GM23338 (cell line): ENCODE measurements at regions not wholly inside any gene's neighbourhood (a gene's known extent, or its start where the extent isn't known, plus 50 kb on each side); places are given as distances from the start of the nearest gene placed in this dataset.

Source experiments
- ATAC-seq: fragments of 200-7000 bp; cut with Tn5 transposase; 3 replicates; pipeline ENCODE4 v1.9.1; 2020
- DNase-seq: peaks from one replicate; pipeline ENCODE4 v3.0.0-alpha.2; 2015; ENCODE audit warnings: low spot score
- H2AFZ ChIP-seq: fragments of 200-600 bp; sonication (generic); 2 replicates; pipeline ENCODE4 v1.8.0; 2016; ENCODE audit warnings: antibody characterized with exemption, mild to moderate bottlenecking, moderate library complexity
- H3F3A ChIP-seq: fragments of 200-600 bp; sonication (generic); replicated peaks from 2 replicates; pipeline ENCODE4 v1.8.0; 2017; ENCODE audit warnings: antibody characterized with exemption, mixed run types, low read depth
- H3K27ac ChIP-seq: fragments of 200-600 bp; sonication (generic); 2 replicates; pipeline ENCODE4 v1.6.1; 2016; ENCODE audit warnings: low read depth
- H3K27me3 ChIP-seq: fragments of 200-600 bp; sonication (generic); 2 replicates; pipeline ENCODE4 v1.8.0; 2016; ENCODE audit warnings: mild to moderate bottlenecking, mixed run types, moderate library complexity; ENCODE audit not compliant: insufficient read depth
- H3K36me3 ChIP-seq: fragments of 200-600 bp; sonication (generic); 2 replicates; pipeline ENCODE4 v1.8.0; 2016; ENCODE audit warnings: mild to moderate bottlenecking; ENCODE audit not compliant: insufficient read depth
- H3K4me1 ChIP-seq: fragments of 200-600 bp; sonication (generic); 2 replicates; pipeline ENCODE4 v1.8.0; 2016; ENCODE audit warnings: mild to moderate bottlenecking, moderate library complexity; ENCODE audit not compliant: insufficient read depth
- H3K4me2 ChIP-seq: fragments of 200-600 bp; sonication (generic); 2 replicates; pipeline ENCODE4 v1.7.1; 2017; ENCODE audit warnings: mixed run types
- H3K4me3 ChIP-seq: fragments of 200-600 bp; sonication (generic); 2 replicates; pipeline ENCODE4 v1.6.1; 2016; ENCODE audit warnings: mixed run types
- H3K79me2 ChIP-seq: fragments of 200-600 bp; sonication (generic); replicated peaks from 2 replicates; pipeline ENCODE4 v1.8.0; 2017; ENCODE audit warnings: mild to moderate bottlenecking; ENCODE audit not compliant: insufficient read depth
- H3K9me2 ChIP-seq: fragments of 200-600 bp; sonication (generic); 2 replicates; pipeline ENCODE4 v1.8.0; 2017; ENCODE audit not compliant: insufficient read depth
- H4K20me1 ChIP-seq: fragments of 200-600 bp; sonication (generic); replicated peaks from 2 replicates; pipeline ENCODE4 v1.8.0; 2017; ENCODE audit warnings: mild to moderate bottlenecking; ENCODE audit not compliant: insufficient read depth
- H3K27ac Mint-ChIP-seq: 2 replicates; pipeline ENCODE4 v1.8.0; 2020; ENCODE audit warnings: inconsistent platforms, mild to moderate bottlenecking, moderate library complexity, mixed read lengths
- H3K27me3 Mint-ChIP-seq: 3 replicates; pipeline ENCODE4 v1.8.0; 2022; ENCODE audit warnings: low read depth, mild to moderate bottlenecking, moderate library complexity, mixed read lengths, inconsistent platforms; ENCODE audit not compliant: insufficient read depth, poor library complexity
- H3K36me3 Mint-ChIP-seq: 3 replicates; pipeline ENCODE4 v1.8.0; 2021; ENCODE audit warnings: low read depth, mild to moderate bottlenecking, inconsistent platforms, moderate library complexity, mixed read lengths
- H3K4me1 Mint-ChIP-seq: 3 replicates; pipeline ENCODE4 v1.8.0; 2020; ENCODE audit warnings: mild to moderate bottlenecking, inconsistent platforms, mixed read lengths
- H3K4me3 Mint-ChIP-seq: 3 replicates; pipeline ENCODE4 v1.8.0; 2021; ENCODE audit warnings: moderate library complexity, mild to moderate bottlenecking, inconsistent platforms, mixed read lengths
- H3K9me3 Mint-ChIP-seq: 3 replicates; pipeline ENCODE4 v1.8.0; 2020; ENCODE audit warnings: moderate library complexity, mild to moderate bottlenecking, inconsistent platforms, mixed read lengths
- CREB1 ChIP-seq: fragments of 250-450 bp; sonication (Bioruptor Pico); IDR thresholded peaks from 2 replicates; pipeline ENCODE4 v1.5.0; 2020; ENCODE audit warnings: low read depth, mild to moderate bottlenecking, moderate library complexity
- CTCF ChIP-seq, 2 experiments: fragments of 200-600 bp in 1 of 2; sonication (generic) in 1 of 2; conservative IDR thresholded peaks; 2 replicates each; pipeline versions ENCODE4 v1.5.1 to v1.6.1; 2016 to 2017; ENCODE audit warnings: antibody characterized with exemption in 2 of 2, low read depth in 2 of 2, mild to moderate bottlenecking in 2 of 2, moderate library complexity in 1 of 2
- EZH2 ChIP-seq: fragments of 200-600 bp; sonication (generic); IDR thresholded peaks from one replicate; pipeline ENCODE4 v1.8.0; 2017; ENCODE audit warnings: antibody characterized with exemption, mild to moderate bottlenecking, low read depth; ENCODE audit not compliant: unreplicated experiment
- EZH2phosphoT487 ChIP-seq: fragments of 200-600 bp; sonication (generic); IDR thresholded peaks from one replicate; pipeline ENCODE4 v1.8.1; 2018; ENCODE audit warnings: antibody characterized with exemption; ENCODE audit not compliant: unreplicated experiment
- JUNB ChIP-seq: IDR thresholded peaks from one replicate; pipeline ENCODE4 v1.6.1; 2016; ENCODE audit warnings: antibody characterized with exemption; ENCODE audit not compliant: unreplicated experiment
- NANOG ChIP-seq: IDR thresholded peaks from 2 replicates; pipeline ENCODE4 v1.6.1; 2016; ENCODE audit warnings: antibody characterized with exemption, borderline replicate concordance
- POLR2AphosphoS5 ChIP-seq: IDR thresholded peaks from 2 replicates; pipeline ENCODE4 v1.6.1; 2016; ENCODE audit warnings: antibody characterized with exemption, low read depth
- REST ChIP-seq: IDR thresholded peaks from one replicate; pipeline ENCODE4 v1.6.1; 2018; ENCODE audit warnings: antibody characterized with exemption; ENCODE audit not compliant: unreplicated experiment
- ZNF114 ChIP-seq: fragments of 250-450 bp; sonication (Bioruptor Pico); IDR thresholded peaks from 2 replicates; pipeline ENCODE4 v1.5.0; 2020; ENCODE audit warnings: mild to moderate bottlenecking, moderate library complexity
- ZNF331 ChIP-seq: fragments of 250-450 bp; sonication (Bioruptor Pico); IDR thresholded peaks from 2 replicates; pipeline ENCODE4 v1.5.0; 2020; ENCODE audit warnings: low read depth, mild to moderate bottlenecking, moderate library complexity
- TF ChIP-seq, protein P1 (sequence below): fragments of 250-450 bp; sonication (Bioruptor Pico); IDR thresholded peaks from 2 replicates; pipeline ENCODE4 v1.5.0; 2020; ENCODE audit warnings: mild to moderate bottlenecking, moderate library complexity

- Mint-ChIP-seq H3K27ac (no peak overlapping the region), H3K4me1 (no peaks in the 10 kb centered on the region), H3K4me3 (no peak overlapping the region), H3K9me3 (peaks cover 12% of the 10 kb centered on the region), H3K27me3 (no peaks in the 10 kb centered on the region), H3K36me3 (peaks cover 5% of the 10 kb centered on the region)
- no peaks in the 10 kb centered on the region for H3F3A ChIP-seq
- no peaks in the 10 kb centered on the region for H3K36me3 ChIP-seq
- H3K27me3 ChIP-seq = no peaks in the 10 kb centered on the region
- TF ChIP-seq ZNF331 (CRISPR knock-in tag) = no peak
- no peak for TF ChIP-seq POLR2AphosphoS5
- no peak for TF ChIP-seq EZH2phosphoT487
- TF ChIP-seq JUNB = no peak
- TF ChIP-seq CREB1 (CRISPR knock-in tag) = no peak
- no peak for TF ChIP-seq CTCF (conservative IDR thresholded peaks at IDR 0.05; ENCODE audit: low read depth in 2 of 2)
- TF ChIP-seq NANOG = no peak
- TF ChIP-seq ZNF114 (CRISPR knock-in tag) = no peak
- no peak overlapping the region for H3K4me3 ChIP-seq
- no peaks in the 10 kb centered on the region for H3K4me1 ChIP-seq
- ATAC-seq (no peak), DNase-seq (no peak)
- H2AFZ ChIP-seq = no peak overlapping the region
- H3K27ac ChIP-seq = no peak overlapping the region
- no peaks in the 10 kb centered on the region for H3K79me2 ChIP-seq
- no peaks in the 10 kb centered on the region for H4K20me1 ChIP-seq
- no peak overlapping the region for H3K4me2 ChIP-seq
- no peaks in the 10 kb centered on the region for H3K9me2 ChIP-seq
These were observed 640.5 kb downstream of the PLPP3 start for GRCh38 chr1:55938861-55939260.

GRCh38 chr1:55938376-55938850 lies 641.0 kb downstream of the PLPP3 start:
- TF ChIP-seq EZH2 (no peak), REST (no peak), CREB1 (CRISPR knock-in tag) (no peak)
- TF ChIP-seq, protein P1, sequence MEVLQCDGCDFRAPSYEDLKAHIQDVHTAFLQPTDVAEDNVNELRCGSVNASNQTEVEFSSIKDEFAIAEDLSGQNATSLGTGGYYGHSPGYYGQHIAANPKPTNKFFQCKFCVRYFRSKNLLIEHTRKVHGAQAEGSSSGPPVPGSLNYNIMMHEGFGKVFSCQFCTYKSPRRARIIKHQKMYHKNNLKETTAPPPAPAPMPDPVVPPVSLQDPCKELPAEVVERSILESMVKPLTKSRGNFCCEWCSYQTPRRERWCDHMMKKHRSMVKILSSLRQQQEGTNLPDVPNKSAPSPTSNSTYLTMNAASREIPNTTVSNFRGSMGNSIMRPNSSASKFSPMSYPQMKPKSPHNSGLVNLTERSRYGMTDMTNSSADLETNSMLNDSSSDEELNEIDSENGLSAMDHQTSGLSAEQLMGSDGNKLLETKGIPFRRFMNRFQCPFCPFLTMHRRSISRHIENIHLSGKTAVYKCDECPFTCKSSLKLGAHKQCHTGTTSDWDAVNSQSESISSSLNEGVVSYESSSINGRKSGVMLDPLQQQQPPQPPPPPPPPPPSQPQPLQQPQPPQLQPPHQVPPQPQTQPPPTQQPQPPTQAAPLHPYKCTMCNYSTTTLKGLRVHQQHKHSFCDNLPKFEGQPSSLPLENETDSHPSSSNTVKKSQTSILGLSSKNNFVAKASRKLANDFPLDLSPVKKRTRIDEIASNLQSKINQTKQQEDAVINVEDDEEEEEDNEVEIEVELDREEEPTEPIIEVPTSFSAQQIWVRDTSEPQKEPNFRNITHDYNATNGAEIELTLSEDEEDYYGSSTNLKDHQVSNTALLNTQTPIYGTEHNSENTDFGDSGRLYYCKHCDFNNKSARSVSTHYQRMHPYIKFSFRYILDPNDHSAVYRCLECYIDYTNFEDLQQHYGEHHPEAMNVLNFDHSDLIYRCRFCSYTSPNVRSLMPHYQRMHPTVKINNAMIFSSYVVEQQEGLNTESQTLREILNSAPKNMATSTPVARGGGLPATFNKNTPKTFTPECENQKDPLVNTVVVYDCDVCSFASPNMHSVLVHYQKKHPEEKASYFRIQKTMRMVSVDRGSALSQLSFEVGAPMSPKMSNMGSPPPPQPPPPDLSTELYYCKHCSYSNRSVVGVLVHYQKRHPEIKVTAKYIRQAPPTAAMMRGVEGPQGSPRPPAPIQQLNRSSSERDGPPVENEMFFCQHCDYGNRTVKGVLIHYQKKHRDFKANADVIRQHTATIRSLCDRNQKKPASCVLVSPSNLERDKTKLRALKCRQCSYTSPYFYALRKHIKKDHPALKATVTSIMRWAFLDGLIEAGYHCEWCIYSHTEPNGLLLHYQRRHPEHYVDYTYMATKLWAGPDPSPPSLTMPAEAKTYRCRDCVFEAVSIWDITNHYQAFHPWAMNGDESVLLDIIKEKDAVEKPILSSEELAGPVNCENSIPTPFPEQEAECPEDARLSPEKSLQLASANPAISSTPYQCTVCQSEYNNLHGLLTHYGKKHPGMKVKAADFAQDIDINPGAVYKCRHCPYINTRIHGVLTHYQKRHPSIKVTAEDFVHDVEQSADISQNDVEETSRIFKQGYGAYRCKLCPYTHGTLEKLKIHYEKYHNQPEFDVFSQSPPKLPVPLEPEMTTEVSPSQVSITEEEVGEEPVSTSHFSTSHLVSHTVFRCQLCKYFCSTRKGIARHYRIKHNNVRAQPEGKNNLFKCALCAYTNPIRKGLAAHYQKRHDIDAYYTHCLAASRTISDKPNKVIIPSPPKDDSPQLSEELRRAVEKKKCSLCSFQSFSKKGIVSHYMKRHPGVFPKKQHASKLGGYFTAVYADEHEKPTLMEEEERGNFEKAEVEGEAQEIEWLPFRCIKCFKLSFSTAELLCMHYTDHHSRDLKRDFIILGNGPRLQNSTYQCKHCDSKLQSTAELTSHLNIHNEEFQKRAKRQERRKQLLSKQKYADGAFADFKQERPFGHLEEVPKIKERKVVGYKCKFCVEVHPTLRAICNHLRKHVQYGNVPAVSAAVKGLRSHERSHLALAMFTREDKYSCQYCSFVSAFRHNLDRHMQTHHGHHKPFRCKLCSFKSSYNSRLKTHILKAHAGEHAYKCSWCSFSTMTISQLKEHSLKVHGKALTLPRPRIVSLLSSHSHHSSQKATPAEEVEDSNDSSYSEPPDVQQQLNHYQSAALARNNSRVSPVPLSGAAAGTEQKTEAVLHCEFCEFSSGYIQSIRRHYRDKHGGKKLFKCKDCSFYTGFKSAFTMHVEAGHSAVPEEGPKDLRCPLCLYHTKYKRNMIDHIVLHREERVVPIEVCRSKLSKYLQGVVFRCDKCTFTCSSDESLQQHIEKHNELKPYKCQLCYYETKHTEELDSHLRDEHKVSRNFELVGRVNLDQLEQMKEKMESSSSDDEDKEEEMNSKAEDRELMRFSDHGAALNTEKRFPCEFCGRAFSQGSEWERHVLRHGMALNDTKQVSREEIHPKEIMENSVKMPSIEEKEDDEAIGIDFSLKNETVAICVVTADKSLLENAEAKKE (CRISPR knock-in tag) = no peak
- Histone ChIP-seq H2AFZ (no peak overlapping the region), H3K9me2 (no peaks in the 10 kb centered on the region), H3F3A (no peaks in the 10 kb centered on the region), H3K79me2 (no peaks in the 10 kb centered on the region), H3K4me3 (no peak overlapping the region), H3K4me1 (no peaks in the 10 kb centered on the region), H4K20me1 (no peaks in the 10 kb centered on the region), H3K36me3 (no peaks in the 10 kb centered on the region), H3K4me2 (no peak overlapping the region), H3K27ac (no peak overlapping the region), H3K27me3 (no peaks in the 10 kb centered on the region)
- no peak overlapping the region for H3K4me3 Mint-ChIP-seq
- peaks cover 5% of the 10 kb centered on the region for H3K36me3 Mint-ChIP-seq
- no peak for ATAC-seq
- H3K27me3 Mint-ChIP-seq = no peaks in the 10 kb centered on the region
- DNase-seq = no peak
- no peak overlapping the region for H3K27ac Mint-ChIP-seq
- no peaks in the 10 kb centered on the region for H3K4me1 Mint-ChIP-seq
- peaks cover 12% of the 10 kb centered on the region for H3K9me3 Mint-ChIP-seq
